ENCODE measurements at regions not wholly inside any gene's neighbourhood (a gene's known extent, or its start where the extent isn't known, plus 50 kb on each side); places are given as distances from the start of the nearest gene placed in this dataset.

- Histone ChIP-seq H3K27ac (no peak overlapping the region), H3K4me1 (ENCODE audit: low read depth) (no peaks in the 10 kb centered on the region), H3K27me3 (no peaks in the 10 kb centered on the region), H3K36me3 (no peaks in the 10 kb centered on the region), H3K4me3 (no peak overlapping the region), H3K9me3 (ENCODE audit: low read depth) (no peaks in the 10 kb centered on the region)
- no peak for TF ChIP-seq CTCF (IDR thresholded peaks at IDR 0.05; ENCODE audit: low read depth, low read length)
- no peak for DNase-seq (ENCODE audit: low read depth in 1 of 2, low spot score in 1 of 2)
These were observed 153.9 kb upstream of the LGALSL start for GRCh38 chr2:64300066-64300465.

GRCh38 chr2:64303250-64303649 lies 150.7 kb upstream of the LGALSL start:
- Histone ChIP-seq H3K27ac (no peak overlapping the region), H3K9me3 (ENCODE audit: low read depth) (no peaks in the 10 kb centered on the region), H3K36me3 (no peaks in the 10 kb centered on the region), H3K27me3 (no peaks in the 10 kb centered on the region), H3K4me3 (no peak overlapping the region), H3K4me1 (ENCODE audit: low read depth) (no peaks in the 10 kb centered on the region)
- no peak for DNase-seq (ENCODE audit: low read depth in 1 of 2, low spot score in 1 of 2)
- no peak for TF ChIP-seq CTCF (IDR thresholded peaks at IDR 0.05; ENCODE audit: low read depth, low read length)

GRCh38 chr2:64307421-64307820 lies 146.5 kb upstream of the LGALSL start:
- no peak for TF ChIP-seq CTCF (IDR thresholded peaks at IDR 0.05; ENCODE audit: low read depth, low read length)
- Histone ChIP-seq H3K4me1 (ENCODE audit: low read depth) (peaks cover 10% of the 10 kb centered on the region), H3K9me3 (ENCODE audit: low read depth) (no peaks in the 10 kb centered on the region), H3K27me3 (no peaks in the 10 kb centered on the region), H3K4me3 (no peak overlapping the region), H3K27ac (no peak overlapping the region), H3K36me3 (no peaks in the 10 kb centered on the region)
- no peak for DNase-seq (ENCODE audit: low read depth in 1 of 2, low spot score in 1 of 2)

GRCh38 chr2:64311191-64311910 lies 142.6 kb upstream of the LGALSL start:
- TF ChIP-seq CTCF (IDR thresholded peaks at IDR 0.05; ENCODE audit: low read depth, low read length): no peak
- H3K27me3 ChIP-seq: no peaks in the 10 kb centered on the region
- no peaks in the 10 kb centered on the region for H3K9me3 ChIP-seq (ENCODE audit: low read depth)
- H3K4me3 ChIP-seq: no peak overlapping the region
- no peaks in the 10 kb centered on the region for H3K36me3 ChIP-seq
- H3K4me1 ChIP-seq (ENCODE audit: low read depth): peaks cover 10% of the 10 kb centered on the region
- H3K27ac ChIP-seq: no peak overlapping the region
- DNase-seq (ENCODE audit: low read depth in 1 of 2, low spot score in 1 of 2): peak in 1 of 2 donors; percentile 12

- peak; percentile 61 for TF ChIP-seq CTCF (IDR thresholded peaks at IDR 0.05; ENCODE audit: low read depth, low read length)
- H3K27me3 ChIP-seq: no peaks in the 10 kb centered on the region
- H3K4me3 ChIP-seq: no peak overlapping the region
- H3K36me3 ChIP-seq: no peaks in the 10 kb centered on the region
- peaks cover 10% of the 10 kb centered on the region for H3K4me1 ChIP-seq (ENCODE audit: low read depth)
- H3K9me3 ChIP-seq (ENCODE audit: low read depth): no peaks in the 10 kb centered on the region
- peak; percentile 58 to 97 for DNase-seq (ENCODE audit: low read depth in 1 of 2, low spot score in 1 of 2)
- no peak overlapping the region for H3K27ac ChIP-seq
These were observed 141.9 kb upstream of the LGALSL start for GRCh38 chr2:64311948-64312621.
